Skin epidermis (tissue), 12 donors: ENCODE measurements at regions not wholly inside any gene's neighbourhood (a gene's known extent, or its start where the extent isn't known, plus 50 kb on each side); places are given as distances from the start of the nearest gene placed in this dataset.
"Not testable (repeated sequence)": the region's sequence is repeated elsewhere in the genome, so short reads cannot be mapped to it uniquely, and the experiment has no call there.

Experiments used
- H3K27ac ChIP-seq, 21 experiments: fragments of 200-600 bp; sonication (generic) in 11 of 21; one replicate each; pipeline ENCODE4 v1.5.0; 2020; ENCODE audit warnings: mild to moderate bottlenecking in 3 of 21, inconsistent platforms in 2 of 21, moderate library complexity in 2 of 21
- H3K4me3 ChIP-seq, 7 experiments: fragments of 200-600 bp; sonication (generic) in 2 of 7; one replicate each; pipeline ENCODE4 v1.5.0; 2020; ENCODE audit warnings: inconsistent platforms in 2 of 7, mild to moderate bottlenecking in 2 of 7, moderate library complexity in 1 of 7

DNA sequence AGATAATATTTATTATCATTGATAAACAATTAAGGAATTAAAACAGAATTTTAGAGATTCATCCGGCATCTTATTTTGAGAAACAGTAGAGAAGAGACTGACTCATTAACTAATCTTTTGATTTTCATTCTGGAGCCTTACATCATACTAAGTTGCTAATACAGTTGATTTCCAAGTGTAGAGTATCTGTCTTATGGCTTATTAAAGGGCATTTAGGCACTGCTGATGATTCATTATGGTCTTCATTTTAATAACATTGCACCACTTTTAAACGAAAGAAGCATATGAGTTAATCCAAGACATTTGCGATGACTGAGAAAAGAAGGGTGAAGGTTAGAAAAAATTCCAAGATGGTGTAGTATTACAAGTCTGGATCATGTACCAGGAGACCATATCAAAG lies 186.0 kb upstream of the CACNA2D1 start:
- H3K27ac ChIP-seq: no peak overlapping the region

DNA sequence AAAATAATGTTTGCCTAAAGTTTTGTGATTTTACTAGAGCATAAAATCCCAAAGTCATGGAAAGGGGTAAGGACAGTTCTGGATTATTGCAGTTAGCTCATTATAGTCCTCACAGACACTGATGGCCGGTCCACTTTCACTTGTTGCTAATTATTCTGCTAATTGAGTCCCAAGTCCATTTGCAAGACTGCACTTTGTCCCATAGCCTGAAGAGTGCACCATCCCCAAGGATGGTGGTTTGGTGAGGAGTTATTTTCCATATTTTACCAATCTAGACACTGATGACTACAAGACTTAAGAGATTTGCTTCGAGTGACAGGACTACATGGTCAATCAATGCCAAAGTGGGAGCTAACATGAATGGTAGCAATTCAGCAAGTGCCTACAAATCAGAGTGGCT lies 181.8 kb upstream of the CACNA2D1 start:
- Histone ChIP-seq H3K27ac (no peak overlapping the region), H3K4me3 (no peak overlapping the region)

More for the DNA sequence above, 186.0 kb upstream of the CACNA2D1 start:
- no peak overlapping the region for H3K4me3 ChIP-seq

DNA sequence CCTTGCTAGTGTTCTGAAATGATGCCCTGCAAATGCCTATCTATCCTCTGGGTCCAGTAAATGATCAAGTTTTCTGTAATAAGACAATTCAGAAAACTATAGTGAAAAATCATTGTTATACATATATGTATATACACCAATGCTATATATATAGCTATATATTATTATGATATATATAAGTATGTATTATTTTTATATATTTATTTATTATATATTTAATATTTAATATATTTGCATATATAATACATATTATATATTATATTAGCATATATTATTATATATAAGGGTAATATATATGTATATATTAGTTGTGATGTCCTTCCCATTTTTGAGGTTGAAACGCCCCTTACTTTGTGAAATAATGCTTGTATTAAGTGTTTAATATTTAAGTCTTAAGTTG lies 181.4 kb upstream of the CACNA2D1 start:
- H3K27ac ChIP-seq: peak overlapping the region in 2 of 21 experiments; percentile 33 to 48
- no peak overlapping the region for H3K4me3 ChIP-seq

DNA sequence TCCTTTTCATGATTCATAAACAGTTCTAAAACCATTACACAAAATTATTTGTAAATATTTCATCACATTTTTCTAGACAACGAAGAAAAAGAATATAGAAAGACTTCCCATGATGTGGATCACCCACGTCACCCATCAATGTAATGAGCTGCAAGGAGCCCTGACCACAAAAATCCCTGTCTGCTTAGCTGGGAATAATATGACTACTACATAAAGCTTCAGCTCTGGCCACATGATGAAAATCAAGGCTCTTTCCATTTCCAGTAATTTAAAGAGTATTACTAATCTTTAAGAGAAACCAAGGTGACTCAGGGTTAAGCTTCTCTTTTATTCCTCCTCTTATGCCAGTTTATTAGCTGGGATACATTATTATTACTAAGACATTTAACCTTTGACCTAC lies 180.8 kb upstream of the CACNA2D1 start:
- Histone ChIP-seq H3K27ac (peak overlapping the region in 3 of 21 experiments; percentile 16 to 58 (median 48)), H3K4me3 (no peak overlapping the region)

DNA sequence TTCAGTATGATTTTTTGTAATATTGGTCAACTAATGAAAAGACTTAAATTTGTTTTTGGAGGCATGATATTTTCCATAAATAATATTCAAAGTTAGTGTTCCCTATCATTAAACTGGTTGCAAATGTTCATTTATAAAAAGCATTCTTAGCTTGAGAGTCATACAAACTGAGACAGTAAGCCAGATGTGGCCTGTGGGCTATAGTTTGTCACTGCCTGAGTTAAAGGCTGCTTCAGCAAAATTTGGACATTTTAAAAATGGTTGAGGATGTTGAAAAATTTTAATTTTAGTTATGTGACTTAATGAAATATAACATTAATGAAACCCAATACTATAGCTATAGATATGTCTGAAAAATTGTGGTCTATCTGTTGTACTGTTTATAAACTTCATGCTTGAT lies 180.2 kb upstream of the CACNA2D1 start:
- H3K27ac ChIP-seq: peak overlapping the region in 2 of 21 experiments; percentile 16 to 58
- H3K4me3 ChIP-seq: no peak overlapping the region

DNA sequence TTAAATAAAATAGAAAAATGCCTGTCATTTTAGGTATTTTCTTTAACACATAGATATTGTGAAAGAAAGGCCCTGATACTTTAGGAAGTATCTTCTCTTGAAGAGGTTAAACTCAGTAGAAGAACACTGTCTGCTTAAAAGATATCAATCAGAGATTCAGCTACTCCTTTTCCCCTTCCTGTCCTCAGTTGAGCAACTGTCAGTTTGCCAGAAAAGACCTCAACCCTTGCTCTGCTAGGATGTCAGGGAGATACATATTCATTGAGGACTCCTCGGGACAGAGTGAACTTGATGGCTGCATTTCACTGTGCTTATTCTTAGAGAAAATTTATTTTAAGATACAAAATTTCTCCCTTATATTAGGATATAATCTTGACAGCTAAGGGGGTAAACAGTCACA lies 173.6 kb upstream of the CACNA2D1 start:
- H3K4me3 ChIP-seq: no peak overlapping the region
- no peak overlapping the region for H3K27ac ChIP-seq

DNA sequence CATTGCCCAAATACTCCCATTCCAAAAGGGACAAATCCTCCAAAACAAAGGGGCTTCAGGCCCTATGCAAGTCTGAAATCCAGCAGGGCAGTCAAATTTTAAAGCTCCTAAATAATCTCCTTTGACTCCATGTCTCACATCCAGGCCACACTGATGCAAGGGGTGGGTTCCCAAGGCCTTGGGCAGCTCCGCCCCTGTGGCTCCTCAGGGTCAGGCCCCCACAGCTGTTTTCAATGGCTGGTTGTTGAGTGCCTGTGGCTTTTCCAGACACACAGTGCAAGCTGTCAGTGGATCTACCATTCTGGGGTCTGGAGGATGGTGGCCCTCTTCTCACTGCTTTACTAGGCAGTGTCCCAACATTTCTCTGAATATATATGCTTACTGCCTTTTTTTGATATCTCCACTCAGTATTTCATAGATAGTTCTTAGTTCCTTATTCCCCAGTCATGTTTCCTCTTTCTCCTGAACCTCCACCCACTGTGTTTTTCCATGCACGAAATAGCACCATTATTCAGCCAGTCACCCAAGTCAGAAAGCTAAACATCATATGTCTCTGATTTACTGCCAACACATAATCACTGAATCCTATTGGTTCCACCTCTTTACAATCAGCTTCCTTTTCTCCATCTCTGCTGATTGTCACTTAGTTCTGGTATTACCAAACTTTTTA lies 172.6 kb upstream of the CACNA2D1 start:
- Histone ChIP-seq H3K4me3 (no peak overlapping the region), H3K27ac (peak overlapping the region in 1 of 21 experiments; percentile 48)

DNA sequence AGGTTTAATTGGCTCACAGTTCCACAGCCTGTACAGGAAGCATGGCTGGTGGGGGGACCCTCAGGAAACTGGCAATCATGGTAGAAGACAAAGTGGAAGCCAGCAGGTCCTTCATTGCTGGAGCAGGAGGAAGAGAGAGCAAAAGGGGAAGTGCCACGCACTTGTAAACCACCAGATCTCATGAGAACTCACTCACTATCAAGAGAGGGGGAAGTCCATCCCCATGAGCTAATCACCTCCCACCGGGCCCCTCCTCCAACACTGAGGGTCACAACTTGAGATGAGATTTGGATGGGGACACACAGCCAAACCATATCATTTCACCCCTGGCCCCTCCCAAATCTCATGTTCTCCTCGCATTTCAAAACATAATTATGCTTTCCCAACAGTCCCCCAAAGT lies 171.9 kb upstream of the CACNA2D1 start:
- peak overlapping the region in 1 of 21 experiments; percentile 48 for H3K27ac ChIP-seq
- H3K4me3 ChIP-seq: no peak overlapping the region

DNA sequence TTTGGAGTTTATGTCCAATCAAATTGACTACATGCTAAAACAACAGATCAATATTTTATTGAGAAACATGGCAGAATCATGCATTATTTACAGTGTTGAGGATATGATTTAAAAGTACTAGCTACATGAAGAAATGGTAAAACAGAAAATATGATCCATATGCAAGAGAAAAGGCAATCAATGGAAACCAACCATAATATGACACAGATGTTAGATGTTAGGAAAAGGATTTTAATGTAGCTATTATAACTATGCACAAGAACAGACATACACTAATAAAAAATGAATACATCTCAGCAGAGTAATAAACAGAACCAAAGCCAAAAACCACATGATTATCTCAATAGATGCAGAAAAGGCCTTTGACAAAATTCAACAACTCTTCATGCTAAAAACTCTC lies 166.2 kb upstream of the CACNA2D1 start:
- Histone ChIP-seq H3K27ac (no peak overlapping the region), H3K4me3 (no peak overlapping the region)

DNA sequence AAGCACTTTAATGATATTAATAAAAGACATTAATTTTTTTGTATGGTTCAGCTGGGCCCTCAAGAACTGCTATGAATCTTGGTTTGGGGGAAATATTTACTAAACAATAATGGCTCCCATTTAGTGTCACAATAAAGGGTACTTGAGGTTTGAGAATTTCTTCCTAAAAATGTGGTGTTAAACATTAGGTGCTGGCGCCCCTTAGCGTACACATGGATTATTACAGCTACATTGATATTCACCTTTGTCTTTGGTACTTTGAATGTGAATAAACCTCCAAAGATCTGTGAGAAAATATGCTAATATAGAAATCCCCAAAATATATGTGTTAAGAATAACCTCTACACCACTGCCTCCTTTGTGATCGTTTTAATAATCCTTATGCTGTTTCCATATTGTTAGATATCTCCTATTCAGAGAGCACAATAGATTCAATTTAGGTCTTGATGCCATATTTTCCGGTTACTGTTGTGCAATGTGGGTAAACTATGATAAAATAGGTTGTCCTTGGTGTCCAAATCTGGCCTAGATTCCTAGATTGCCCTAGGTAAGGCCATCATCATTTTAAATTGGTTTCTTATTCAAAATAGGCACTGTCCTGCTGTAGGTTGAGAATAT lies 161.8 kb upstream of the CACNA2D1 start:
- no peak overlapping the region for H3K4me3 ChIP-seq
- no peak overlapping the region for H3K27ac ChIP-seq

DNA sequence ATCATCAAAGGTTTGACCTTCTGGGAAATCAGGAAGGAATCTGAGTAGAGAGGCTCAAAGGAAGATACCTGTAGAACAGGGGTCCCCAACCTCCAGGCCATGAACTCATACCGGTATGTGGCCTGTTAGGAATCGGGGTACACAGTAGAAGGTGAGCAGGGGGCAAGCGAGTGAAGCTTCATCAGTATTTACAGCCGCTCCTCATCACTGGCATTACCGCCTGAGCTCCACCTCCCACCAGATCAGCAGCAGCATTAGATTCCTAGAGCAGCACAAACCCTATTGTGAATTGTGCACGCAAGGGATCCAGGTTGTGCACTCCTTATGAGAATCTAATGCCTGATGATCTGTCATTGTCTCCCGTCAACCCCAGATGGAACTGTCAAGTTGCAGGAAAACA lies 158.5 kb upstream of the CACNA2D1 start:
- Histone ChIP-seq H3K4me3 (no peak overlapping the region), H3K27ac (no peak overlapping the region)

DNA sequence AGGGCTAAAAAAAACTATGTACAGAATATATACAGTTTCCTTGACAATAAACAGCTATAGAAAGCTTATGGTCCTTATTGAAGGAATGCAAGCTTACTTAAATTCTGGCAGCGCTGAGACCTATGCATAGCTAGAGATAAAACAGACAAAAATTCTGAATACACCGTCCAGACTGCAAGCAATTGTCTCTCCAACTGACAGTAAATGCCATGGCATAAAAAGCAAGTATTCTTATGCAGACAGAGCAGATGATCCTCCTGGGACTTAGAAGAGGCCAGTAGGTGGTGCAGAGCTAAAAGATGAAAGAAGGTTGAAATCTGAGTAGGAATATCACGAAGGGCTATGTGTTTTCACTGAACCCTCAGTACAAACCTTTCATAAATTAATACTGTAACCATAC lies 157.0 kb upstream of the CACNA2D1 start:
- Histone ChIP-seq H3K27ac (no peak overlapping the region), H3K4me3 (no peak overlapping the region)

DNA sequence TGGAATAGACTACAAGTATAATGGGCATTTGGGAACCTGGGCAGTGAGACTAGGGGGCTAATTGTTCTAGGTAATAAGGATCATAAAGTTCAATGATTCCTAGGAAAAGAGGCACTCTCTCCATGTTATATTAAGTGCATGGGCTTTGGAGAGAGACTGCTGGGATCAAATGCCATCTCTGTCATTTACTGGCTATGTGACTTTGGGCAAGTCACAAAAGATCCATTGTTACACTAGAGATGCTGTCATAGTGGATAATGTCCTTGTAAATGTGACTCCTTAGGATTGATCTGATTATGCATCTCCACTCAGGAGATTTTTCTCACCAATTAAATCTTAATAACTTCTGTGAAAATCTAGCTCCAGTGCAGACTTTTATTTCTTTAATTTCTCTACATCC lies 156.3 kb upstream of the CACNA2D1 start:
- Histone ChIP-seq H3K27ac (no peak overlapping the region), H3K4me3 (no peak overlapping the region)

DNA sequence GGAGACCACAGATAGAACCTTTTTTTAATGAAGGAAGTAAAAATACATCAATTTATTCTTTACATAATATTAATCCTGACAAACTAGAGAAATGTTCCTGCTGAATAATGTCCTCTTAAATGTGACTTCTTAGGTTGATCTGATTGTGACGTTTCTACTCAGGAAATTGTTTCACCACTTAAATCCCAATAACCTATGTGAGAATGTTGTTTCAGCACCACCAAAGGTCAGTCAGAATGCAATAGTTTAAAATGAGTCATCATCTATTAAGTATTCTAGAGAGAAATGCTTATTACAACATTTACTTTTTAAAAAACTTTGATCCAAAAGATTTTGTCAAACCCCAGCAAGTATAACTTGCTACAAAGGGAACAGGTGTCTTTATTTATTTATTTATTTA lies 155.4 kb upstream of the CACNA2D1 start:
- no peak overlapping the region for H3K27ac ChIP-seq
- H3K4me3 ChIP-seq: no peak overlapping the region

DNA sequence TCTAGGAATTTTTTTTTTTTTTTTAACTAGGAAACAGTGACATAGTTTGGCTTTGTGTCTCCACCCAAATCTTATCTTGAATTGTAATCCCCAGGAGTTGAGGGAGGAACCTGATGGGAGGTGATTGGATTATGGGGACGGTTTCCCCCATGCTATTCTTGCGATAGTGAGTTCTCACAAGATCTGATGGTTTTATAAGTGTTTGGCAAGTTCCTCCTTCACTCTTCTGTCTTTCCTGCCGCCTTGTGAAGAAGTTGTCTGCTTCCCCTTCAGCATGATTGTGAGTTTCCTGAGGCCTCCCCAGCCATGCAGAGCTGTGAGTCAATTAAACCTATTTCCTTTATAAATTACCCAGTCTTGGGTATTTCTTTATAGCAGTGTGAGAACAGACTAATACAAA lies 152.2 kb upstream of the CACNA2D1 start:
- not testable (repeated sequence) for H3K4me3 ChIP-seq, H3K27ac ChIP-seq

DNA sequence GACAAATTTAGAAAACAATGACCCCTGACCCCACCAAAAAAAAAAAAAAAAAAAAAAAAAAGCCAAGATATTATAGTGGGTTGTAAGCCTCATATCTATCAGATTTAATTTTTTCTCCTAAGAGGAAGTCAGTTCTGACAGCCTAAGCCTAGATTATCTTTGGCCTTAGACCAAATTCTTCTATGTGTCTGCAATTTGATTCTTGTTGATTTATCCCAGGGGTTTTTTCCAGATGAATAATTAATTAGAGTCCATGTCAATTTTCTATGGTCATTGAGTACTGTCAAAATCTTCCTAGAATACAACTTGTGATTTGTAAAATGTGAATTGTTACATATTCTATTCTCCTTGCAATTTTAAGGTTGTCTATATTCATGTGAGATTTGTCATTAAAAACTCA lies 151.6 kb upstream of the CACNA2D1 start:
- no peak overlapping the region for H3K4me3 ChIP-seq

DNA sequence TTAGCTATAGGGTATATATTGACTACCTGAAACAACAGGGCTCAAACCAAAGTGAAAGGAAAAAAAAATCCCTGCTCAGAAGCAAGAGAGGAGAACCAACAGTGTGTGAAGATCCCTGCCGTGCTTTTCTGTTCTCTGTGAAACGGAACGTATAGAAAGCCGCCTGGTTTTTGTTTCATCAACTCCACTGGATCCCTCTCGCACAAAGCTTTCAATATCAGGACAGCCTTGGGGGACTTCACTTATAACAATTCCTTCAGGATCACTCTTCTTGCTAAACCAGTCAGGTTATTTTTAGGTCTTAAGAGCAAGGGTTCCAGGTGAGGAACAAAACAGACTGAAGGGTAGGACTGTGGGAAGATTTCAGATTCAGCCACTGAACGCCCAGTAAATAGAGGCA lies 151.1 kb upstream of the CACNA2D1 start:
- H3K4me3 ChIP-seq: no peak overlapping the region
- no peak overlapping the region for H3K27ac ChIP-seq

More for the DNA sequence above, 151.6 kb upstream of the CACNA2D1 start:
- no peak overlapping the region for H3K27ac ChIP-seq

DNA sequence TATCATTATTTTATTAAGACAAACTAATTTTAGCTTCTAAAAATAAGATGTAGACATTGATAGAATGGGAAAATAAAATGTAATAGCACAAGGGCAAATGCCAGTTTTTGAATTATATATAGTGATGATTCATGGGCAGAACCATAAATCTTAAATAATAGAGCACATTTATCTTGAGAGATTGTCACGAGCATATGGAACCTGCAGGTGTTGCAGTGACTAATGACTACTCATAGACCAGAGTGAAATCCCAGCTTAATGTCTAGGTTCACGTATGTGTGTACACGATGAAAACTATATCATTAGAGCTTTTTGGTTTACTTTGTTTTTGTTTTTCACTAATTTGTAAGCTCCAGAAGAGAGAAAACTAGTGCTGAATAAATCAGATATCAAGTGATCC lies 150.2 kb upstream of the CACNA2D1 start:
- Histone ChIP-seq H3K4me3 (no peak overlapping the region), H3K27ac (no peak overlapping the region)

DNA sequence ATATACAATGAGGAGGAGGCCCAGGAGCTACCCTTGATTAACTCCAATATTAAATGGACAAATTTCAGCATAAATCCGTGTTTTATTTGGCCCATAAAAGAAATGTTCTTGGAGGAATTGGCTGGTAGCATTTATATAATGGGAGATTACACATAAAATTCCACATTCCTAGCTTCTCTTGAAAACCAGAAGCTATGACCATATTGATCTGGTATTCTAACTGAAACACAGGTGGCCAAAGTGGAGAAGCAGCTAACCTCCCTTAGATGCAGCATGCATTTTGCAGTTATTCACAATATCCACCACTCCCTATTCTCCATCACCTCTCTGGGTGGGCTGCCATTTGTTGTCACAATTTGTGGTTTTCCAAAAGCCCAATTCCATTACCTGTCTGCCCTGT lies 148.8 kb upstream of the CACNA2D1 start:
- H3K27ac ChIP-seq: no peak overlapping the region
- H3K4me3 ChIP-seq: no peak overlapping the region

DNA sequence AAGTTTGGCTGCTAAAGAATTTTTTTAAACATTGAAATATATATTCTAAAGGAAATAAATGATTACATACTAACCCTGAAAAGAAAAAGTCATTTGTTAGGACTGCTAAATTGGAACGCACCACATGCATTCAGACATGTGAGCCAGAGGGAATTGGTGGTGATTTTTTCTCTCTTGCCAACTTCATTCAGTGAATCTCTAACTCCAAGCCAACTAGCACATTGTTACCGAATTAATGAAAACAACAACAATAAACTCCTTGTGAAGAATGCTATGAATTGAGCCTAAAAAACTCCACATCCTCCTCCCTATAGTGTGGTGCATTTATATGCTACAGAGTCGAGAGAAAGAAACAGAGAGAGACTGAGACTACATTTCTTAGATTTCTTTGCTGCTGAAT lies 135.5 kb upstream of the CACNA2D1 start:
- no peak overlapping the region for H3K4me3 ChIP-seq
- H3K27ac ChIP-seq: no peak overlapping the region

DNA sequence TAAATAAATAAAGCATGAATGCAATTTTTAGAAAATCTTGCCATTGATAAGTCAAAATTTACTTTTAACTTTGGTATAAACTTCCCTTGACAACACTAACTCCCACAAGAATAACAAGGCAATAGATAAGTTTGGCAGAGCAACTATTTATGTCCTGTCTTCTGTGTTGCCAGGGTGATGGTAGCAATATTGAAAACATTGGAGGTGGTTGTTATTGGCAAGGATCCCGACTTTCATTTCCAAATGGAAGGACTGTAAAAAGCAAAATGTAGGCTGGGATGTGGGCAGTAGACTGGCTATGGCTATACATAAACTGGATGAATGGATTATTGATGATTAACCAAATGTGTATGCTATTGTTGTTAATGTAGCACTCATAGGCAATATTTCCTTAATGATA lies 134.9 kb upstream of the CACNA2D1 start:
- Histone ChIP-seq H3K27ac (no peak overlapping the region), H3K4me3 (no peak overlapping the region)
